Tibial nerve (tissue), 3 donors: ENCODE measurements at regions not wholly inside any gene's neighbourhood (a gene's known extent, or its start where the extent isn't known, plus 50 kb on each side); places are given as distances from the start of the nearest gene placed in this dataset.

ENCODE experiments used
- CTCF ChIP-seq, 5 experiments: fragments of 200-600 bp in 3 of 5; fragments of 450-650 bp in 2 of 5; sonication (generic) in 3 of 5; IDR thresholded peaks; one replicate each; pipeline ENCODE4 v1.5.1; 2016 to 2019; ENCODE audit warnings: antibody characterized with exemption in 5 of 5, mild to moderate bottlenecking in 3 of 5, moderate library complexity in 2 of 5
- POLR2A ChIP-seq, 2 donors: fragments of 450-650 bp; IDR thresholded peaks; one replicate each; pipeline ENCODE4 v1.6.1; 2017; ENCODE audit warnings: antibody characterized with exemption in 2 of 2, mild to moderate bottlenecking in 2 of 2, moderate library complexity in 2 of 2

GRCh38 chrX:6307156-6307555 lies 78.5 kb upstream of the NLGN4X start:
- no peak for TF ChIP-seq CTCF (IDR thresholded peaks at IDR 0.05)
- no peak for TF ChIP-seq POLR2A (IDR thresholded peaks at IDR 0.05)
